HepG2 (cell line): ENCODE measurements at regions not wholly inside any gene's neighbourhood (a gene's known extent, or its start where the extent isn't known, plus 50 kb on each side); places are given as distances from the start of the nearest gene placed in this dataset.
A peak's percentile ranks its signal among the peaks of the same experiment; 100 is the strongest.
"Not testable (repeated sequence)": the region's sequence is repeated elsewhere in the genome, so short reads cannot be mapped to it uniquely, and the experiment has no call there.

Source experiments
- ATAC-seq: fragments of 200-7000 bp; cut with Tn5 transposase; 3 replicates; pipeline ENCODE4 v1.9.1; 2020; ENCODE audit warnings: mild to moderate bottlenecking, moderate library complexity
- BruUV-seq: library from RNA; stranded (reverse); fragments of 400-500 nt; replicated peaks from 2 replicates; lab custom pipeline; 2021; lab: Mats Ljungman, UMichigan
- CTCF ChIA-PET: fragments of 300-600 bp; formaldehyde crosslinking; extraction: SDS; loops from one replicate; lab custom pipeline; 2021; ENCODE audit warnings: low total read pairs, inconsistent platforms, low intra/inter-chr PET ratio; lab: Yijun Ruan, JAX
- POLR2A ChIA-PET: fragments of 350-600 bp; sonication (Branson Sonifier 250); formaldehyde crosslinking; loops from one replicate; lab custom pipeline; 2020; ENCODE audit warnings: antibody characterized with exemption, inconsistent platforms; lab: Yijun Ruan, JAX
- DNase-seq: peaks from one replicate; pipeline ENCODE4 v3.0.0-alpha.2; 2015; ENCODE audit warnings: low spot score
- FAIRE-seq: peaks from 3 replicates; lab custom pipeline; 2011; peaks lifted over from hg19 to GRCh38; lab: Jason Lieb, UNC
- H2AFZ ChIP-seq: one replicate; pipeline ENCODE4 v1.6.1; 2011; ENCODE audit warnings: low read length, inconsistent platforms
- H3K27ac ChIP-seq: fragments of 300-600 bp; 3 replicates; pipeline ENCODE4 v1.8.0; 2011; ENCODE audit warnings: mixed run types, mild to moderate bottlenecking, mixed read lengths, low read length, inconsistent platforms; ENCODE audit not compliant: insufficient read depth; ENCODE audit errors: extremely low read length
- H3K27me3 ChIP-seq, 2 experiments: fragments of 200-600 bp in 1 of 2; 2 replicates in 1 of 2; 3 replicates in 1 of 2; pipeline versions ENCODE4 v1.6.0 to v1.8.0; 2011; ENCODE audit warnings: low read length in 2 of 2, mild to moderate bottlenecking in 2 of 2, moderate library complexity in 2 of 2, inconsistent platforms in 1 of 2; ENCODE audit not compliant: insufficient read depth in 2 of 2, control insufficient read depth in 1 of 2
- H3K36me3 ChIP-seq, 2 experiments: fragments of 200-600 bp in 1 of 2; replicated peaks in 1 of 2; 2 replicates in 1 of 2; 3 replicates in 1 of 2; pipeline versions ENCODE4 v1.5.1 to v1.8.0; 2011; ENCODE audit warnings: low read length in 2 of 2, inconsistent platforms in 1 of 2; ENCODE audit not compliant: insufficient read depth in 2 of 2, control insufficient read depth in 1 of 2
- H3K4me1 ChIP-seq: 2 replicates; pipeline ENCODE4 v1.5.1; 2012; ENCODE audit warnings: low read length, inconsistent platforms; ENCODE audit not compliant: insufficient read depth
- H3K4me2 ChIP-seq: 2 replicates; pipeline ENCODE4 v1.6.0; 2011; ENCODE audit warnings: low read depth, low read length, inconsistent platforms
- H3K4me3 ChIP-seq, 3 experiments: fragments of 200-600 bp in 1 of 3; sonication (generic), shearing (Covaris generic) in 1 of 3; replicated peaks in 1 of 3; 2 replicates each; pipeline ENCODE4 v1.5.1; 2011 to 2016; ENCODE audit warnings: low read length in 3 of 3, inconsistent platforms in 2 of 3, low read depth in 2 of 3, mild to moderate bottlenecking in 2 of 3, control low read depth in 1 of 3, mixed read lengths in 1 of 3; ENCODE audit not compliant: insufficient read depth in 1 of 3
- H3K79me2 ChIP-seq: one replicate; pipeline ENCODE4 v1.6.1; 2011; ENCODE audit warnings: low read length, inconsistent platforms; ENCODE audit not compliant: insufficient read depth
- H3K9ac ChIP-seq: 2 replicates; pipeline ENCODE4 v1.6.0; 2011; ENCODE audit warnings: mild to moderate bottlenecking, low read depth, low read length, inconsistent platforms; ENCODE audit not compliant: insufficient read depth
- H3K9me3 ChIP-seq: 2 replicates; pipeline ENCODE4 v1.5.1; 2012; ENCODE audit warnings: mild to moderate bottlenecking, low read length
- H4K20me1 ChIP-seq: 2 replicates; pipeline ENCODE4 v1.6.0; 2011; ENCODE audit warnings: inconsistent platforms, mild to moderate bottlenecking, low read length, moderate library complexity; ENCODE audit not compliant: insufficient read depth
- CAMTA2 ChIP-seq: sonication (generic); formaldehyde crosslinking; IDR thresholded peaks from 2 replicates; pipeline ENCODE4 v1.4.0; 2020; ENCODE audit warnings: mild to moderate bottlenecking, missing genetic modification reagents, borderline replicate concordance
- MXD4 ChIP-seq: IDR thresholded peaks from 2 replicates; pipeline ENCODE4 v1.6.1; 2016; ENCODE audit warnings: mild to moderate bottlenecking, missing biosample characterization, missing genetic modification reagents
- SIX1 ChIP-seq: sonication (generic); formaldehyde crosslinking; IDR thresholded peaks from 2 replicates; pipeline ENCODE4 v1.4.0; 2020; ENCODE audit warnings: missing genetic modification reagents, borderline replicate concordance
- SIX4 ChIP-seq: sonication (generic); formaldehyde crosslinking; IDR thresholded peaks from 2 replicates; pipeline ENCODE4 v1.4.0; 2020; ENCODE audit warnings: missing genetic modification reagents
- SNAI1 ChIP-seq: sonication (generic); formaldehyde crosslinking; IDR thresholded peaks from 2 replicates; pipeline ENCODE4 v1.5.0; 2020; ENCODE audit warnings: mild to moderate bottlenecking, missing genetic modification reagents, borderline replicate concordance
- TEAD2 ChIP-seq: sonication (generic); formaldehyde crosslinking; IDR thresholded peaks from 2 replicates; pipeline ENCODE4 v1.9.0; 2021; ENCODE audit warnings: missing genetic modification reagents
- ZNF124 ChIP-seq: sonication (generic); formaldehyde crosslinking; IDR thresholded peaks from 2 replicates; pipeline ENCODE4 v1.4.0; 2020; ENCODE audit warnings: missing genetic modification reagents
- ZNF672 ChIP-seq: sonication (generic); formaldehyde crosslinking; IDR thresholded peaks from 2 replicates; pipeline ENCODE4 v1.8.1; 2022; ENCODE audit warnings: missing genetic modification reagents
- WGBS: methylation state at CpG from one replicate; pipeline ENCODE4 v1.1.6; 2017; ENCODE audit warnings: low lambda C conversion rate; 5-methylcytosine and 5-hydroxymethylcytosine counted together
- in situ Hi-C: cut with HindIII; loops from 2 replicates; pipeline ENCODE4 v1.10.0; 2017; ENCODE audit warnings: low pct_unique_long_range_greater_than_20kb; ENCODE audit not compliant: extremely low pct_ligation_motif_present
- intact Hi-C: fragments of 100-400 bp; cut with micrococcal nuclease; formaldehyde crosslinking; loops from one replicate; pipeline ENCODE4 v1.10.0; 2022; ENCODE audit not compliant: unreplicated experiment
- TF ChIP-seq, protein P1 (sequence below): sonication (generic); formaldehyde crosslinking; IDR thresholded peaks from 2 replicates; pipeline ENCODE4 v1.4.0; 2020; ENCODE audit warnings: missing genetic modification reagents, borderline replicate concordance
- TF ChIP-seq, protein P2 (sequence below), 2 experiments: sonication (generic) in 1 of 2; formaldehyde crosslinking in 1 of 2; IDR thresholded peaks; 2 replicates each; pipeline versions ENCODE4 v1.4.0 to v1.6.1; 2016 to 2020; ENCODE audit warnings: borderline replicate concordance in 1 of 2, low read depth in 1 of 2, mild to moderate bottlenecking in 1 of 2, missing genetic modification reagents in 1 of 2

DNA sequence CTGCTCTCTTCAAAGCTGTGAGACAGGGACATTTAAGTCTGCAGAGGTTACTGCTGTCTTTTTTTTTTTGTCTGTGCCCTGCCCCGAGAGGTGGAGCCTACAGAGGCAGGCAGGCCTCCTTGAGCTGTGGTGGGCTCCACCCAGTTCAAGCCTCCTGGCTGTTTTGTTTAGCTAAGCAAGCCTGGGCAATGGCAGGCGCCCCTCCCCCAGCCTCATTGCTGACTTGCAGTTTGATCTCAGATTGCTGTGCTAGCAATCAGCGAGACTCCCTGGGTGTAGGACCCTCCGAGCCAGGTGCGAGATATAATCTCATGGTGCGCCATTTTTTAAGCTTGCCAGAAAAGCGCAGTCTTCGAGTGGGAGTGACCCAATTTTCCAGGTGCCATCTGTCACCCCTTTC, 1595.8 kb downstream of the NLGN4Y start:
- H3K79me2 ChIP-seq, H2AFZ ChIP-seq, DNase-seq, H3K9ac ChIP-seq, FAIRE-seq, H3K27me3 ChIP-seq, BruUV-seq, H3K27ac ChIP-seq, H4K20me1 ChIP-seq, H3K9me3 ChIP-seq, H3K4me2 ChIP-seq, H3K4me3 ChIP-seq, H3K36me3 ChIP-seq, intact Hi-C loops, POLR2A ChIA-PET, ATAC-seq, in situ Hi-C loops, CTCF ChIA-PET: not testable (repeated sequence)
- TF ChIP-seq, protein P1, sequence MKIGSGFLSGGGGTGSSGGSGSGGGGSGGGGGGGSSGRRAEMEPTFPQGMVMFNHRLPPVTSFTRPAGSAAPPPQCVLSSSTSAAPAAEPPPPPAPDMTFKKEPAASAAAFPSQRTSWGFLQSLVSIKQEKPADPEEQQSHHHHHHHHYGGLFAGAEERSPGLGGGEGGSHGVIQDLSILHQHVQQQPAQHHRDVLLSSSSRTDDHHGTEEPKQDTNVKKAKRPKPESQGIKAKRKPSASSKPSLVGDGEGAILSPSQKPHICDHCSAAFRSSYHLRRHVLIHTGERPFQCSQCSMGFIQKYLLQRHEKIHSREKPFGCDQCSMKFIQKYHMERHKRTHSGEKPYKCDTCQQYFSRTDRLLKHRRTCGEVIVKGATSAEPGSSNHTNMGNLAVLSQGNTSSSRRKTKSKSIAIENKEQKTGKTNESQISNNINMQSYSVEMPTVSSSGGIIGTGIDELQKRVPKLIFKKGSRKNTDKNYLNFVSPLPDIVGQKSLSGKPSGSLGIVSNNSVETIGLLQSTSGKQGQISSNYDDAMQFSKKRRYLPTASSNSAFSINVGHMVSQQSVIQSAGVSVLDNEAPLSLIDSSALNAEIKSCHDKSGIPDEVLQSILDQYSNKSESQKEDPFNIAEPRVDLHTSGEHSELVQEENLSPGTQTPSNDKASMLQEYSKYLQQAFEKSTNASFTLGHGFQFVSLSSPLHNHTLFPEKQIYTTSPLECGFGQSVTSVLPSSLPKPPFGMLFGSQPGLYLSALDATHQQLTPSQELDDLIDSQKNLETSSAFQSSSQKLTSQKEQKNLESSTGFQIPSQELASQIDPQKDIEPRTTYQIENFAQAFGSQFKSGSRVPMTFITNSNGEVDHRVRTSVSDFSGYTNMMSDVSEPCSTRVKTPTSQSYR (CRISPR knock-in tag), result peak; percentile 70; the same call in 1 of the 2 replicates
- WGBS, result no CpG with 5 or more reads among the region's 8 CpGs
- peaks cover 38% of the 10 kb centered on the region for H3K4me1 ChIP-seq

DNA sequence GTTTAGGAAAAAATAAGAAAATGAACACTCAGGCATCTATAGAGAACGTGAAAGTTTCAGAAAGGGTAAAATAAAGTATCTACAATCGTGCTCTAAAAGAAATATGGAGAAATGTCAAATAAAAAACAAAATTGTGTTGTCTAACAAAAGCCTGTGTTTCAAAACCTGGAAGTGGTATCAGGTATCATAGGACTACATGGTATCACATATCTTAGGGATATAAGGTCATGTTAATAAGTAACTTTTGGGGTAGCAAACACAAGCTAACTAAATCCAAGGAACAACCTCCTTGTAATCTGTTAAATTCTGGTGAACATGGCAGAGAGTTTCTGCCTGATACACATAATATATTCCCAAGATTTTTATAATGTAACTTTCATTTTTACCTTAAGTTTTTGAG, 1597.7 kb downstream of the NLGN4Y start:
- no peaks in the 10 kb centered on the region for H3K9me3 ChIP-seq
- in situ Hi-C loops (no loop called here), intact Hi-C loops (loop anchor here (1.0 kb wide), 1 partner anchor 21 kb away; no protein-coding TSS in a partner anchor)
- no peak overlapping the region for H2AFZ ChIP-seq
- no peak overlapping the region for H3K9ac ChIP-seq
- no peak for TF ChIP-seq SNAI1
- TF ChIP-seq MXD4, result no peak
- peak; percentile 93 for TF ChIP-seq SIX4 (CRISPR knock-in tag)
- peak; percentile 93; the same call in 1 of the 2 replicates for TF ChIP-seq SIX1 (CRISPR knock-in tag)
- no peak for TF ChIP-seq CAMTA2 (CRISPR knock-in tag)
- TF ChIP-seq, protein P2, sequence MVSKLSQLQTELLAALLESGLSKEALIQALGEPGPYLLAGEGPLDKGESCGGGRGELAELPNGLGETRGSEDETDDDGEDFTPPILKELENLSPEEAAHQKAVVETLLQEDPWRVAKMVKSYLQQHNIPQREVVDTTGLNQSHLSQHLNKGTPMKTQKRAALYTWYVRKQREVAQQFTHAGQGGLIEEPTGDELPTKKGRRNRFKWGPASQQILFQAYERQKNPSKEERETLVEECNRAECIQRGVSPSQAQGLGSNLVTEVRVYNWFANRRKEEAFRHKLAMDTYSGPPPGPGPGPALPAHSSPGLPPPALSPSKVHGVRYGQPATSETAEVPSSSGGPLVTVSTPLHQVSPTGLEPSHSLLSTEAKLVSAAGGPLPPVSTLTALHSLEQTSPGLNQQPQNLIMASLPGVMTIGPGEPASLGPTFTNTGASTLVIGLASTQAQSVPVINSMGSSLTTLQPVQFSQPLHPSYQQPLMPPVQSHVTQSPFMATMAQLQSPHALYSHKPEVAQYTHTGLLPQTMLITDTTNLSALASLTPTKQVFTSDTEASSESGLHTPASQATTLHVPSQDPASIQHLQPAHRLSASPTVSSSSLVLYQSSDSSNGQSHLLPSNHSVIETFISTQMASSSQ (IDR thresholded peaks at IDR 0.05; ENCODE audit: low read depth), result peak; percentile 41
- TF ChIP-seq, protein P2 (CRISPR knock-in tag; IDR thresholded peaks at IDR 0.05; ENCODE audit: borderline replicate concordance), result peak; percentile 67; the same call in 1 of the 2 replicates
- TF ChIP-seq ZNF124 (CRISPR knock-in tag), result no peak
- TF ChIP-seq TEAD2 (CRISPR knock-in tag), result no peak
- TF ChIP-seq ZNF672, result no peak
- H3K27ac ChIP-seq, result peak overlapping the region; percentile 30
- peaks cover 40% of the 10 kb centered on the region for H3K4me1 ChIP-seq
- no peaks in the 10 kb centered on the region for H4K20me1 ChIP-seq
- ATAC-seq (peak; percentile 85), FAIRE-seq (no peak), DNase-seq (peak; percentile 47)
- no peak overlapping the region for H3K4me3 ChIP-seq
- CTCF ChIA-PET, result no interaction called here
- H3K4me2 ChIP-seq, result peak overlapping the region; percentile 27
- no TSS peak for BruUV-seq
- POLR2A ChIA-PET, result interaction anchor here (1.0 kb wide), 1 partner anchor 20 kb away, joined by 5 read pairs; no protein-coding TSS in a partner anchor
- no peaks in the 10 kb centered on the region for H3K27me3 ChIP-seq
- no peaks in the 10 kb centered on the region for H3K36me3 ChIP-seq
- WGBS, result 7% methylated on average over 2 of the region's 2 CpGs
- H3K79me2 ChIP-seq, result no peaks in the 10 kb centered on the region
